WTC11 (cell line): ENCODE measurements at regions not wholly inside any gene's neighbourhood (a gene's known extent, or its start where the extent isn't known, plus 50 kb on each side); places are given as distances from the start of the nearest gene placed in this dataset.

Source experiments
- ATAC-seq: fragments of 200-7000 bp; cut with Tn5 transposase; 2 replicates; pipeline ENCODE4 v1.10.0; 2021; ENCODE audit warnings: mild to moderate bottlenecking, moderate library complexity
- CTCF ChIA-PET: fragments of 300-600 bp; sonication (Branson Sonifier 250); formaldehyde crosslinking; loops from one replicate; lab custom pipeline; 2021; ENCODE audit warnings: antibody characterized with exemption; lab: Charles Lee
- POLR2A ChIA-PET: fragments of 350-600 bp; sonication (Branson Sonifier 250); formaldehyde crosslinking; loops from one replicate; lab custom pipeline; 2021; ENCODE audit warnings: antibody characterized with exemption; lab: Charles Lee
- DNase-seq: peaks from one replicate; pipeline ENCODE4 v3.0.0; 2021; ENCODE audit warnings: low spot score
- H3K27ac Mint-ChIP-seq: 2 replicates; pipeline ENCODE4 v1.8.0; 2021; ENCODE audit warnings: mixed read lengths
- H3K27me3 Mint-ChIP-seq: 2 replicates; pipeline ENCODE4 v1.8.0; 2021; ENCODE audit warnings: low read depth, mild to moderate bottlenecking, moderate library complexity, mixed read lengths
- H3K36me3 Mint-ChIP-seq: 2 replicates; pipeline ENCODE4 v1.8.0; 2021; ENCODE audit warnings: mixed read lengths
- H3K4me1 Mint-ChIP-seq: 2 replicates; pipeline ENCODE4 v1.8.0; 2022; ENCODE audit warnings: mixed read lengths
- H3K4me3 Mint-ChIP-seq: 2 replicates; pipeline ENCODE4 v1.8.0; 2021; ENCODE audit warnings: mild to moderate bottlenecking, moderate library complexity, mixed read lengths
- H3K9me3 Mint-ChIP-seq: 2 replicates; pipeline ENCODE4 v1.8.0; 2021; ENCODE audit warnings: mixed read lengths
- ATF1 ChIP-seq: sonication (generic); formaldehyde crosslinking; IDR thresholded peaks from 2 replicates; pipeline ENCODE4 v1.8.1; 2023; ENCODE audit warnings: mild to moderate bottlenecking, moderate library complexity, missing genetic modification reagents
- ATF3 ChIP-seq: sonication (generic); formaldehyde crosslinking; conservative IDR thresholded peaks from 2 replicates; pipeline ENCODE4 v1.8.1; 2022; ENCODE audit warnings: mild to moderate bottlenecking, missing genetic modification reagents
- CTCF ChIP-seq: fragments of 200-600 bp; IDR thresholded peaks from 2 replicates; pipeline ENCODE4 v1.8.0; 2022; ENCODE audit warnings: antibody characterized with exemption
- E2F1 ChIP-seq: sonication (generic); formaldehyde crosslinking; IDR thresholded peaks from 2 replicates; pipeline ENCODE4 v1.8.0; 2022; ENCODE audit warnings: mild to moderate bottlenecking, missing genetic modification reagents
- GTF2I ChIP-seq: fragments of 250-450 bp; sonication (Bioruptor Pico); conservative IDR thresholded peaks from 2 replicates; pipeline ENCODE4 v1.4.0; 2021; ENCODE audit warnings: mild to moderate bottlenecking
- PRDM15 ChIP-seq: sonication (generic); formaldehyde crosslinking; IDR thresholded peaks from 2 replicates; pipeline ENCODE4 v1.8.0; 2022; ENCODE audit warnings: missing genetic modification reagents
- SP1 ChIP-seq: sonication (generic); formaldehyde crosslinking; conservative IDR thresholded peaks from 2 replicates; pipeline ENCODE4 v1.8.1; 2022; ENCODE audit warnings: missing genetic modification reagents
- ZBTB43 ChIP-seq: sonication (generic); formaldehyde crosslinking; IDR thresholded peaks from 2 replicates; pipeline ENCODE4 v1.8.1; 2023; ENCODE audit warnings: mild to moderate bottlenecking, missing genetic modification reagents
- ZNF317 ChIP-seq: sonication (generic); formaldehyde crosslinking; IDR thresholded peaks from 2 replicates; pipeline ENCODE4 v1.8.1; 2023; ENCODE audit warnings: low read depth, mild to moderate bottlenecking, moderate library complexity, missing genetic modification reagents, borderline replicate concordance
- ZNF396 ChIP-seq: fragments of 250-450 bp; sonication (Bioruptor Pico); IDR thresholded peaks from 2 replicates; pipeline ENCODE4 v1.8.0; 2021; ENCODE audit warnings: mild to moderate bottlenecking, moderate library complexity, borderline replicate concordance
- ZNF425 ChIP-seq: fragments of 250-450 bp; sonication (Bioruptor Pico); conservative IDR thresholded peaks from 2 replicates; pipeline ENCODE4 v1.9.0; 2021; ENCODE audit warnings: mild to moderate bottlenecking
- ZSCAN18 ChIP-seq: fragments of 250-450 bp; sonication (Bioruptor Pico); IDR thresholded peaks from 2 replicates; pipeline ENCODE4 v2.1.2; 2022; ENCODE audit warnings: mild to moderate bottlenecking, moderate library complexity
- TF ChIP-seq, protein P1 (sequence below): sonication (generic); formaldehyde crosslinking; IDR thresholded peaks from 2 replicates; pipeline ENCODE4 v1.8.1; 2023; ENCODE audit warnings: mild to moderate bottlenecking, missing genetic modification reagents

DNA sequence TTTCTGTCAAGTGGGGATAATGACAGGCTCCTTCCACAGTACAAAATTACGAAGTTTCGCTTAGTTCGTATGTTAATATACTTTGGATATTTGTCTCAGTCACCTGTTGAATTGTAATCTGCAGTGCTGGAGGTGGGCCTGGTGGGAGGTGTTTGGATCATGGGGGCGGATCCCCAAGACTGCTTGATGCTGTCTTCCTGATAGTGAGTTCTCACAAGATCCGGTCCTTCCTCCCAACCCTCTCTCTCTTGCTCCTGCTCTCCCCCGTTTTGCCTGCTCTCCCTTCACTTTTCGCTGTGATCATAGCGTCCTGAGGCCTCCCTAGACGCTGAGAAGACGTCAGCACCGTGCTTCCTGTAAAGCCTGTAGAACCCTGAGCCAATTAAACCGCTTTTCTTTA is 97.1 kb upstream of the EPB41L3 start (continued):
- TF ChIP-seq ZNF396 (CRISPR knock-in tag) (no peak), ZNF425 (CRISPR knock-in tag) (no peak), ATF3 (CRISPR knock-in tag) (no peak), SP1 (CRISPR knock-in tag) (no peak), ZBTB43 (no peak)

DNA sequence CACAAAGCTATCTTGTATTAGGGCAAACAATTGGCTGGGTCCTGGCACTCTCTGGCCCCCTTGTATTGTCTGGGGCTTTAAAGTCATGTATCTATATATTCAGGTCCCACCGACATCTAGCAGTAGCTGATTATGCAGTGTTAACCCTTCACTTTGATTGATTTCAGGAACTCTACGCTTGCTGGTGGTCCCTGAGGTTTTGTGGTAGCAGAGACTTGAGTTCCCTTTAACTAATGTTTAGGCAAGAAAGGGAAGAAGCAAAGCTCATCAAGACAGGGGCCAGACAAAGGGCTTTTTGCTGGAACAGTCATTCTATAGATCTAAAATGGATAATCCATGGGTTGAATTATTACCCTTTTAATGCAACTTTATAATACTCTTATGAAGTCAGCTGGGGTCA is 95.3 kb upstream of the EPB41L3 start:
- no peak for TF ChIP-seq ATF1 (CRISPR knock-in tag)
- no peak for TF ChIP-seq CTCF
- no peak for TF ChIP-seq ATF3 (CRISPR knock-in tag)
- no peak for TF ChIP-seq GTF2I (CRISPR knock-in tag)
- no peak for TF ChIP-seq E2F1 (CRISPR knock-in tag)
- TF ChIP-seq ZSCAN18 = no peak
- TF ChIP-seq, protein P1, sequence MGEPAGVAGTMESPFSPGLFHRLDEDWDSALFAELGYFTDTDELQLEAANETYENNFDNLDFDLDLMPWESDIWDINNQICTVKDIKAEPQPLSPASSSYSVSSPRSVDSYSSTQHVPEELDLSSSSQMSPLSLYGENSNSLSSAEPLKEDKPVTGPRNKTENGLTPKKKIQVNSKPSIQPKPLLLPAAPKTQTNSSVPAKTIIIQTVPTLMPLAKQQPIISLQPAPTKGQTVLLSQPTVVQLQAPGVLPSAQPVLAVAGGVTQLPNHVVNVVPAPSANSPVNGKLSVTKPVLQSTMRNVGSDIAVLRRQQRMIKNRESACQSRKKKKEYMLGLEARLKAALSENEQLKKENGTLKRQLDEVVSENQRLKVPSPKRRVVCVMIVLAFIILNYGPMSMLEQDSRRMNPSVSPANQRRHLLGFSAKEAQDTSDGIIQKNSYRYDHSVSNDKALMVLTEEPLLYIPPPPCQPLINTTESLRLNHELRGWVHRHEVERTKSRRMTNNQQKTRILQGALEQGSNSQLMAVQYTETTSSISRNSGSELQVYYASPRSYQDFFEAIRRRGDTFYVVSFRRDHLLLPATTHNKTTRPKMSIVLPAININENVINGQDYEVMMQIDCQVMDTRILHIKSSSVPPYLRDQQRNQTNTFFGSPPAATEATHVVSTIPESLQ = no peak
- TF ChIP-seq SP1 (CRISPR knock-in tag) = no peak
- Mint-ChIP-seq H3K4me3 (no peak overlapping the region), H3K27me3 (peaks cover 6% of the 10 kb centered on the region; the same call in 1 of the 2 replicates), H3K36me3 (no peaks in the 10 kb centered on the region), H3K27ac (no peak overlapping the region), H3K9me3 (no peaks in the 10 kb centered on the region), H3K4me1 (peaks cover 15% of the 10 kb centered on the region)
- POLR2A ChIA-PET = no interaction called here
- DNase-seq = no peak
- CTCF ChIA-PET = interaction anchor here (1.3 kb wide), 1 partner anchor 9 kb away, joined by 3 read pairs; no protein-coding TSS in a partner anchor
- no peak for ATAC-seq

- Mint-ChIP-seq H3K36me3 (no peaks in the 10 kb centered on the region), H3K27me3 (peaks cover 41% of the 10 kb centered on the region), H3K9me3 (no peaks in the 10 kb centered on the region)
- POLR2A ChIA-PET = no interaction called here
- TF ChIP-seq PRDM15 (CRISPR knock-in tag) (no peak), ZNF317 (CRISPR knock-in tag) (no peak)
- TF ChIP-seq, all 79 proteins: peak for 0
- Mint-ChIP-seq H3K4me3 (no peak overlapping the region), H3K4me1 (peaks cover 10% of the 10 kb centered on the region), H3K27ac (no peak overlapping the region)
- DNase-seq (no peak), ATAC-seq (no peak)
- CTCF ChIA-PET = interaction anchor here (1.3 kb wide), 1 partner anchor 27 kb away, joined by 3 read pairs; no protein-coding TSS in a partner anchor
Observed at GRCh38 chr18:5632041-5632440, 88.2 kb upstream of the EPB41L3 start.
